AG08396 (cell line): ENCODE measurements at regions not wholly inside any gene's neighbourhood (a gene's known extent, or its start where the extent isn't known, plus 50 kb on each side); places are given as distances from the start of the nearest gene placed in this dataset.
"Not testable (repeated sequence)": the region's sequence is repeated elsewhere in the genome, so short reads cannot be mapped to it uniquely, and the experiment has no call there.

Experiments
- DNase-seq: peaks from one replicate; pipeline ENCODE4 v3.0.0; 2012; ENCODE audit warnings: low spot score, mixed read lengths

DNA sequence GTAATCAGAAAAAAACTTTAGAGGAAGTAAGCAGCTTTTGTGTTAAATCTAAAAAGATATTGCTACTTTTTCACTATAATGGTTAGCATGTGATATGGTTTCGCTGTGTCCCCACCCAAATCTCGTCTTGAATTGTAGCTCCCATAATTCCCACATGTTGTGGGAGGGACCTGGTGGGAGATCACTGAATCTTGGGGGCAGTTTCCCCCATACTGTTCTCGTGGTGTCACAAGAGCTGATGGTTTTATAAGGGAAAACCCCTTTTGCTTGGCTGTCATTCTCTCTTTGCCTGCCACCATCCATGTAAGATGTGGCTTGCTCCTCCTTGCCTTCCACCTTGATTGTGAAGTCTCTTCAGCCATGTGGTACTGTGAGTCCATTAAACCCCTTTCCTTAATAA is 117.1 kb downstream of the KCNJ2 start:
- DNase-seq = no peak

GRCh38 chr17:70288540-70289290 is 119.4 kb downstream of the KCNJ2 start:
- DNase-seq = no peak

DNA sequence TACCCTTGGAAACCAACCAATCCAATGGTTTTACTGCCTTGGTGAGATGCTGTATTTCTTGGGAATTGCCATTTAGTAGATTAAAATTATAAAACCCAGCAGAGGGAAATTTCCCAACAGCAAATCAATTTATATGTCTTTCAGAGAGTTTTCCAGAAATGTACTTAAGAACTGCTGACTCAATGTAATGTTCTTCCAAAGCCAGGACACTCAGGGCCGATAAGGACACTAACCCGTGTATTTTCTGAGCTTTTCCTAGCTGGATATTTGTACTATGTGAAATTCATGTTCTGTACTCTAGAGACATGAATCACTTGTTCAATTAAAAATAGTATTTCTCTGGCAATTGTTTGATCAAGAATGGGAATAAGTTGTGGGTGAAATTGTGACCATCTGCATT is 121.4 kb downstream of the KCNJ2 start:
- DNase-seq = no peak

DNA sequence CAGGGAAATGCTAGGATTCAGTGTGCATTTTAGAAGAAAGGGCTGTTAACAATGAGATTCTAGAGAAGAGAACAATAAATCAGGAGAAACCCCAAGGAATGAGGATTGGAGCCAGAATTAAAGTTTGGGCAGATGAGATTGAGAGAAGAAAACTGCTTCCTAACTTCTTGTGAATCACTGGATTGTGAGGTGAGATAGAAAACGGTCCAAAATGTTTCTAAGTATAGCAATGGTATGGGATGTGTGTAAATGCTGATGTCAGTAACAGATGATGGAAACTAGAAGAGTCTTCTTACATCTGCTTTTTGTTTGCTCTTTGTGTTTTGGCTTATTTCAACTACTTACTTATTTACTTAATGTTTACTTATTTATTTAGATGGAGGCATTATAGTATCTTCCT is 123.0 kb downstream of the KCNJ2 start:
- no peak for DNase-seq

DNA sequence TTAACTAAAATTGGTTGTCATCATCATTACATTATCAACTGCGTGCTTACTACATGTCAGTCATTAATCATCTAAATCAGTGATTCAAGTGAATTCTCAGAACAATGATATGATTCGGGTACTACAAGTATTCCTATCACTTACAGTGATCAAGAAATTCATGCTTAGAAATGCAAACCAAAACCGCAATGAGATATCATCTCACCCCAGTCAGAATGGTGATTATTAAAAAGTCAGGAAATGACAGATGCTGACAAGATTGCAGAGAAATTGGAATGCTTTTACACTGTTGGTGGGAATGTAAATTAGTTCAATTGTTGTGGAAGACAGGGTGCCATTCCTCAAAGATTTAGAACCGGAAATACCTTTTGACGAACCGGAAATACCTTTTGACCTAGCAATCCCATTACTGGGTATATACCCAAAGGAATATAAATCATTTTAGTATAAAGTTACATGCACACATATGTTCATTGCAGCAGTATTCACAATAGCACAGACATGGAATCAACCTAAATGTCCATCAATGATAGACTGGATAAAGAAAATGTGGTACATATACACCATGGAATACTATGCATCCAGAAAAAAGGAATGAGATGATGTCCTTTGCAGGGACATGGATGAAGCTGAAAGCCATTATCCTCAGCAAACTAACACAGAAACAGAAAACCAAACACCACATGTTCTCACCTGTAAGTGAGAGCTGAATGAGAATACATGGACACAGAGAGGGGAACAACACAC is 124.4 kb downstream of the KCNJ2 start:
- DNase-seq = not testable (repeated sequence)

- DNase-seq = no peak
Observed at GRCh38 chr17:70295329-70295728, 126.0 kb downstream of the KCNJ2 start.

DNA sequence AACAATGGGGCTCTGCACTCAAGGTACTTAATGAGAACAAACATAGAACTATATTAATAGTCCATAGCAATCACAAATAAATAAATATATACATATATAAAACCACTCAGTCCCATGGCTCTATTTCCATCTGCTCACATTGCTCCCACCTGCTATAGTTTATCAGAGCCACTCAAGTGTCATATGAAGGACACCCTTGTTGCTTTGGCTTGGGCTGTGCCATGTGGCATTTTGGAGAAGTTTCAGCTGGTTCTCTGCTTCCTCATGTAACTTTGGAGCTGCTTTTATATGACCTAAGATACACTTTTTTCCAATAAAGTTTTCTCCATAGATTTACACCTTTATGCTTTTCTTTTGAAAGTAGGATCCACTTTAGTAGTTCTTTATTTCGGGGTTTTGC is 126.4 kb downstream of the KCNJ2 start:
- DNase-seq = no peak

DNA sequence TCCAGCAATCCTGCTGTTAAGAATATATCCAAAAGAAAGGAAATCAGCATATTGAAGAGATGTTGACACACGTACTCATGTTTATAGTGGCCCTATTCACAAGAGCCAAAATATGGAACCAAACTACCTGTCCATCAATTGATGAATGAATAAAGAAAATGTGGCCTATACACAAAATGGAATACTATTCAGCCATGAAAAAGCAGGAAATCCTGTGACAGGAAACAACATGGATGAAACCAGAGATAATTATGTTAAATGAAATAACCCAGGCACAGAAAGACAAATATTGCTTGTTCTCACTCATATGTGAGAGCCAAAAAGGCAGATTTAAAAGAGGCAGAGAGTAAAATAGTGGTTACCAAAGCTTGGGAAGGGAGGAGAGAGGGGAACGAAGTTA is 127.1 kb downstream of the KCNJ2 start:
- no peak for DNase-seq

GRCh38 chr17:70297397-70297796 is 128.1 kb downstream of the KCNJ2 start:
- no peak for DNase-seq

- DNase-seq = no peak
Observed at GRCh38 chr17:70298929-70299531, 129.7 kb downstream of the KCNJ2 start.

DNA sequence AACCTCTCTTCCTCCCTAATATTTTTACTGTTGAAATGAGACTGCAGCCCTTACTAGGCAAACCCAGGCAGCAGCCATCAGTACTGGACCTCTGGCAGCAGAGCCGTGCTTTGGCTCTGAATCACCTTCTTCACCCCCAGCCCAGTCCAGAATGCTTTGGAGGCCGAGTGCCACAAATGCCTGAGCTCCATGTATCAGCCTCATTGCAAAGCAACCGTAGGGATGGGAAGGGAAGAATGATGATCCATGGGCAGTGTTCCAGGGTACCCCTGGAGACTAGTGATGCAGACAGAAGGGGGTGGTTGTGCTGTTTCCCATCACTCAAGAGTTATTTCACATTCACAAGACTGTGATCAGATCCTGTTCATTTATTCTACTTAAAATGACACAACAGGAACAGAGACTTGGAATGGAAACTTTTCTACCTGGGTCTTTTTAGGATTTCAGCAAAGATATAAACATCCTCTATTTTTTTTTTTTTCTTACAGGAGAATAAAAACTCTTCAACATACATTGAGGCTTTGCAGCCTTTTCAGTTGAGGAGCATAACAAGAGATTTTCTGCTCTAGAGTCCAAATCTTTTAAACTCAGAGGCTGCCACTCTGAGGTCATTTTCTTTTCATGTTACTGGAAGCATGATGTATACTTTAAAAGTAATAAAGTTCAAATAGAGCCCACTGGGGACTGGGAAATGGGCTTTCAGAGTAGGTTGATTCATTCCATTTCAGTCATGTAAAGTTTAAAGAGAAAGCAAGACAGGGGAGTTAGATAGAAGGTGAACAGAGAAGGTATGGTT is 138.3 kb downstream of the KCNJ2 start:
- peak; percentile 13 for DNase-seq

DNA sequence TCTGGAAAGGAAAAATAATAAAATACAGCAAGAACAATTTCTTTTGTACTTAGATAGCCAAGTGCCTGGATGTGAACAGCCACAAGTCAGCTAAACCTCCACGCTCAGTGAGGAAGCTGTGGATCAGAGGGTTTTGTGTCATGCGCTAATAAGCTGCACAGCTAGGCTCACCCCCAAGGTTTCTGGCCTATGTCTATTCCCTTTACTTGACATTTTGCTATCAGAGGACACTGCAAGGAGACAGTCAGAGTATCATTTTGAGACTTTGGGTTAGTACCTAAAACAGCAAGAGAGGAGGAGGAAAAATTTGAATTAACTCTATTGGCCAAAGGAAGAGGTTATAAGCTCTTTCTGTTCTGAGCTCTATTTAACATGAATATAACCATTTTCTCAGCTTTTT is 139.3 kb downstream of the KCNJ2 start:
- DNase-seq = no peak

DNA sequence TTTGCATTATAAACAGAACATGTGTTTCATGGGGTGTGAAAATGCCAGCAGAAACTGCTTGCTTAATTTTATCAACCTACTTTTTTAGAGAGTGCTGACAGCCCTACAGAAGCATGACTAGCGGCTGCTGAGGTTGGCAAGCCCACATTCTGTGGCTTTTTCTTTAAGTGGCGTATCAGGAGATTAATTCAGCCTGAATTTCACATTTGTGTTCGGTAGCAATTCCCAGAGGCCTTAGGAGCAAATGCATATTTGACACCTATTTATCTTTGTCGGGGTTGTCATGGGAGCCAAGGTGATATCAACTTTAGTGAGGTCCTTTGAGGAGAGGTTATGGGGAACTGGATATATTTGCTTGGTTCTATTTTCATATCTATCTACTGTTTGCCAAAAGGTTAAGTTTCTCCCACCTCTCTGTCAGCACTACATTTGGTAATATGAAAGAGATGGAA is 140.9 kb downstream of the KCNJ2 start:
- no peak for DNase-seq

DNA sequence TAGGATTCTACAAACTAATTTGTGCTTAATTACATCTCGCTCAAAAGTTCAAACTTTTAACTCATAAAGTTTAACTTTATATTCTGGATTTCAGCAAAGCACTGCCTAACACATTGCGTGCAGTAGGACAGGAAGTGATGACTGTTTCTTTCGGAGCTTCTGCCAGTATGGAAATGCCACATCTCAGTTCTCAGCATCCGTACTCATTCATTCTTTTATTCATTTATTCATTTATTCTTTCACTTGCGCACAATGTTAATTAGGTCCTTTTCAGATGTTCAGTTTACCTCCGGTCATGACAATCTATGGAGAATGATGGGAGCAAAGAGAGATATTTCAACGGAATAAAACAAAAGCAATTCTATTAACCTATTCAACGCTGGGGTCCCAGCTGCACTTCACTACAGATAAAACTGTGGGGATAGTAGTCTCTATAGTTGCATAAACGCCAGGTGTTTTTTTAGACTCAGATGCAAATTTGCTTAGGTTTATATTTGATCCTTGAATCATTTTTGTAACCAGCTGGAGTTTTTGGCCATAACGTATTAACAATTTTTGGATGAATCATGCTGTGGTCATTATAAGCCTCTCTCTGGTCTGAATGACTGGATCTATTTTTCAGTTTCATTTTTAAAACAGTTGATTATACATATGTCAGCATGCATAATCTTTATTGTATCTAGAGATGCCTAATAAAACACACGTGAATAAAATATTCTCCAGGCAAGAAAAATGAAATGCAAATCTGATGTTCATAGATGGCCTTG is 143.9 kb downstream of the KCNJ2 start:
- DNase-seq = peak; percentile 21

- DNase-seq = no peak
Observed at GRCh38 chr17:70314096-70314495, 144.8 kb downstream of the KCNJ2 start.

- no peak for DNase-seq
Observed at GRCh38 chr17:70314506-70314905, 145.2 kb downstream of the KCNJ2 start.

- DNase-seq = no peak
Observed at GRCh38 chr17:70317421-70317820, 148.1 kb downstream of the KCNJ2 start.

DNA sequence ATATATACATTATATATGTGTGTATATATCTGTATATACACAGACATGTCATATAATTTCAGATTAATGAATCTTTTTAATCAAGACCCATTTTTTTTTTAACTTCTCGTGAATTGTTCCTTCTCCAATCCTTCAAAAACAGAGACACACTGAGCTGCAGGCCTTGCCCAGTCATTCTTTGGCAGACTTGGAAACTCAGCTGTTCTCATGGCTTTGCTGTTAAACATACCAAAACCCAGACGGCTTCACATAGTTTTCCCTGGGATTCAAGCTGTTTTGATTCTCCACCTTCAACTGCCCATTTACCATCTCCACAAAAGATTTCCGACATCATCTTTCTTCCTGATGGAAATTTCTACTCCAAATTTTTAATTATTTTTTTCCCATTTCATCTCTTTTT is 148.7 kb downstream of the KCNJ2 start:
- DNase-seq = no peak

- no peak for DNase-seq
Observed at GRCh38 chr17:70319516-70319915, 150.2 kb downstream of the KCNJ2 start.

DNA sequence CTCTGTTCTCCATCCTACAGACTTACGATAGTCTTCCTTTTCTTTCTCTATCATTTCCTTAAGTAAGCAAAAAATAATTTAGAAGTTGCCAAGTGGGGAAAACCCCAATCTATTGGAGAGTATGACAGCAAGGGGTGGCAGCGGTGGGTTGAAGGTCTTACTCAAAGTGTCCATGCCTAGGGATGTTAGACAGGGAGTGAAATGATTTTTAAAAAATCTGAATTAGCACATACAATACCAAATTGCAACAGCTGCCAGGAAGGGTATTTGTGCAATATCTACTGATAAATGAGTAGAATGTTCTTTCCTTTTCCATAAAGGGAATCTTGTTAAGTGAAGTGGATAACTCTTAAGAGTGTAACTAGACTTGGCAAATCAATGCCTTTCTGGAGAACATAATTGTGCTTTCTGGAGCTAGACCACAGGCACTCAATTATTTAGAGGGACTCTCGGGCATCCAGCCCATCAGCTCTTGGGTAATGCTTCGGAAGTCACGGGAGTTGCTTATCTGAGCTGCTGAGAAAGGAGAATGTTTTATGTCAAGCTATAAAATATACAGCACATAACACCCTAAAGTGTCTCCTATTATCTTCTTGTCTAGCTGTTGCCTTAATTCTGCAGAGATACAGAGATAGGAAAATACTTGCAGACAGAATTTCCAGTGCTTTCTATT is 151.5 kb downstream of the KCNJ2 start:
- DNase-seq = no peak

GRCh38 chr17:70321352-70321751 is 152.0 kb downstream of the KCNJ2 start:
- DNase-seq = no peak
